Endothelial cell (in vitro differentiated cells): ENCODE measurements at regions not wholly inside any gene's neighbourhood (a gene's known extent, or its start where the extent isn't known, plus 50 kb on each side); places are given as distances from the start of the nearest gene placed in this dataset.
"Not testable (repeated sequence)": the region's sequence is repeated elsewhere in the genome, so short reads cannot be mapped to it uniquely, and the experiment has no call there.

Experiments
- DNase-seq: peaks from one replicate; pipeline ENCODE4 v3.0.0; 2021; ENCODE audit warnings: low spot score
- H3K27ac Mint-ChIP-seq: one replicate; pipeline ENCODE4 v1.8.0; 2021; ENCODE audit warnings: mixed read lengths, inconsistent platforms; ENCODE audit not compliant: unreplicated experiment
- H3K27me3 Mint-ChIP-seq: one replicate; pipeline ENCODE4 v1.8.0; 2021; ENCODE audit warnings: mild to moderate bottlenecking, moderate library complexity, mixed read lengths, inconsistent platforms; ENCODE audit not compliant: unreplicated experiment
- H3K36me3 Mint-ChIP-seq: one replicate; pipeline ENCODE4 v1.8.0; 2021; ENCODE audit warnings: mild to moderate bottlenecking, low read depth, mixed read lengths, inconsistent platforms; ENCODE audit not compliant: unreplicated experiment
- H3K4me1 Mint-ChIP-seq: one replicate; pipeline ENCODE4 v1.8.0; 2021; ENCODE audit warnings: mild to moderate bottlenecking, mixed read lengths, inconsistent platforms; ENCODE audit not compliant: unreplicated experiment
- H3K4me3 Mint-ChIP-seq: one replicate; pipeline ENCODE4 v1.8.0; 2021; ENCODE audit warnings: mild to moderate bottlenecking, mixed read lengths, inconsistent platforms; ENCODE audit not compliant: unreplicated experiment
- H3K9me3 Mint-ChIP-seq: one replicate; pipeline ENCODE4 v1.8.0; 2021; ENCODE audit warnings: mixed read lengths, inconsistent platforms; ENCODE audit not compliant: unreplicated experiment
- TF ChIP-seq, protein P1 (sequence below): fragments of 200-600 bp; sonication (generic); IDR thresholded peaks from one replicate; pipeline ENCODE4 v1.5.0; 2021; ENCODE audit warnings: antibody characterized with exemption; ENCODE audit not compliant: unreplicated experiment

DNA sequence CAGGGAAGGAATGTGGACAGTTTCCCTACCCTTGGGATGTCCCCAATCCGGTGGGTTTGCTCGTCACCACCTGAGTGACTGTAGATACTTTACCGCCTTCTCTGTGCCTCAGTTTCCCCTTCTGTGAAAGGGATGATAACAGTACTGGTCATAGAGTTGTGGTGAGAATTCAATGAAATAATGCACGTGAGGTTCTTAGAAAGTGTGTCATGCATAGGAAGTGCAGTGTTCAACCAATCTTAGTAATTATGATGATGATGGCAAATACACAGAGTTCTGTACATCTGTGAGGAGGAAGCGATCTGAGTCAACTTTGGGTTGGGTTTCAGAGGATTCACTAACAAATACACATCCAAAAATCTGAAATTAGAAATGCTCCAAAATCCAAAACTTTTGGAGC, 114.6 kb upstream of the HS3ST2 start:
- no peaks in the 10 kb centered on the region for H3K36me3 Mint-ChIP-seq
- TF ChIP-seq, protein P1, sequence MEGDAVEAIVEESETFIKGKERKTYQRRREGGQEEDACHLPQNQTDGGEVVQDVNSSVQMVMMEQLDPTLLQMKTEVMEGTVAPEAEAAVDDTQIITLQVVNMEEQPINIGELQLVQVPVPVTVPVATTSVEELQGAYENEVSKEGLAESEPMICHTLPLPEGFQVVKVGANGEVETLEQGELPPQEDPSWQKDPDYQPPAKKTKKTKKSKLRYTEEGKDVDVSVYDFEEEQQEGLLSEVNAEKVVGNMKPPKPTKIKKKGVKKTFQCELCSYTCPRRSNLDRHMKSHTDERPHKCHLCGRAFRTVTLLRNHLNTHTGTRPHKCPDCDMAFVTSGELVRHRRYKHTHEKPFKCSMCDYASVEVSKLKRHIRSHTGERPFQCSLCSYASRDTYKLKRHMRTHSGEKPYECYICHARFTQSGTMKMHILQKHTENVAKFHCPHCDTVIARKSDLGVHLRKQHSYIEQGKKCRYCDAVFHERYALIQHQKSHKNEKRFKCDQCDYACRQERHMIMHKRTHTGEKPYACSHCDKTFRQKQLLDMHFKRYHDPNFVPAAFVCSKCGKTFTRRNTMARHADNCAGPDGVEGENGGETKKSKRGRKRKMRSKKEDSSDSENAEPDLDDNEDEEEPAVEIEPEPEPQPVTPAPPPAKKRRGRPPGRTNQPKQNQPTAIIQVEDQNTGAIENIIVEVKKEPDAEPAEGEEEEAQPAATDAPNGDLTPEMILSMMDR, result no peak
- no peaks in the 10 kb centered on the region for H3K9me3 Mint-ChIP-seq
- no peaks in the 10 kb centered on the region for H3K4me1 Mint-ChIP-seq
- peaks cover 5% of the 10 kb centered on the region for H3K27me3 Mint-ChIP-seq
- H3K4me3 Mint-ChIP-seq, result no peak overlapping the region
- no peak overlapping the region for H3K27ac Mint-ChIP-seq
- DNase-seq, result no peak

DNA sequence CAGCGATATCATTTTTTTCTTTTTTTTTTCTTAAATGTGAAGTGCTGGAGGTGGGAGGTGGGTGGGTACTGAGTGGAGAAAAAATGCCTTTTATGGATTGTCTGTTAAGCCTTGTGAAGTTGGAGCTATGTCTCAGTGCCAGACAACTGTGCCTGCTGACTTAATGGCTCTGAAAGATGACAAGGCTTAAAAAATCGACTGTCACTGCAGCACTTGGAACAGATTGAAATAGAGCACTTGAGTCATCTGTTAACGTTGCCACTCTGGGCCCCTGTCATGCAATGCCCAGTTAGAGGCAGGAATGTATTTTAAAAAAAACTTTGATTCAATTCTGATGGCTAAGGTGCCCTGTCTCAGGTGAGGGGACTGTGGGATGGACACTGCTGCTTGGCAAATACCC, 108.2 kb upstream of the HS3ST2 start:
- DNase-seq, result no peak
- H3K36me3 Mint-ChIP-seq, result no peaks in the 10 kb centered on the region
- H3K4me3 Mint-ChIP-seq, result no peak overlapping the region
- H3K27me3 Mint-ChIP-seq, result peaks cover 5% of the 10 kb centered on the region
- no peak overlapping the region for H3K27ac Mint-ChIP-seq
- no peaks in the 10 kb centered on the region for H3K4me1 Mint-ChIP-seq
- TF ChIP-seq, protein P1, result no peak
- no peaks in the 10 kb centered on the region for H3K9me3 Mint-ChIP-seq

DNA sequence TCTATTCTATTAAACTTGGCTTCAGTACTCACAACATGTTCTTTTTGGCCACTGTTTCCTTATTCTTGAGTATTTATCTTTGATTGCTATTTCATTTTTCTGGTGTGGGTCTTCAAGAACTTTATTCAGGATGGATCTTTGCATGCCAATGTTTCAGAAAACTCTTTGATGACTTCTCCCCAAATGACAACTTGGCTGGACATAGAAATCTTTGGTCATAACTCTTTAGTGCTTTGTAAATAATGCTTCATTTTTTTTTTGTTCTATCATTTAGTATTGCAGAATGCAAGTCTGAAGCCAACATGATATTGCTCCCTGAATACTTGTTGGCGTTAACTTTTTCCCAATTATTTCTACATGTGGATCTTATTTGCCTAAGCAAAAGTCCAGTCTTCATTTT, 103.6 kb upstream of the HS3ST2 start:
- Mint-ChIP-seq H3K27me3 (no peaks in the 10 kb centered on the region), H3K9me3 (no peaks in the 10 kb centered on the region), H3K27ac (no peak overlapping the region), H3K4me1 (peaks cover 5% of the 10 kb centered on the region), H3K4me3 (no peak overlapping the region), H3K36me3 (no peaks in the 10 kb centered on the region)
- TF ChIP-seq, protein P1, result no peak
- no peak for DNase-seq

DNA sequence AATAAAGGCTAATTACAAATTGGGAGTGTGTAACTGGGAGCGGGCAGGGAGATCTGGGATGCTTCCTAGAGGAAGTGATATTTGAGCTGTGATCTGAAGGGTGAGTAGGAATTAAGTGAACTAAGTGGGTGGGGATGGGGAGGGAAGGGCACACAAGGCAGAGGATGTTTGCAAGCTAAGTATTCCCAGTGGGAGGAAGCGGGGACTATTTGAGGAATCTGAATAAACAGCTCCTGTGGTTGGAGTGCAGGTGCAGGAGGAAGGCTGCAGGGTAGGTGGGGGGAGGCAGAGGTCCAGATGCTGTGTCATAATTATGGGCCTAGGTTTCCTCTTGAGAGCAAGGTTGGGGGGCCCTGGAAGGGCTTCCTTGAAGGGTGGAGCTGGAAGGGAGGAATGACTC, 102.1 kb upstream of the HS3ST2 start:
- H3K4me1 Mint-ChIP-seq, result peaks cover 8% of the 10 kb centered on the region
- no peaks in the 10 kb centered on the region for H3K9me3 Mint-ChIP-seq
- no peak for DNase-seq
- TF ChIP-seq, protein P1, result no peak
- no peak overlapping the region for H3K4me3 Mint-ChIP-seq
- no peak overlapping the region for H3K27ac Mint-ChIP-seq
- no peaks in the 10 kb centered on the region for H3K27me3 Mint-ChIP-seq
- H3K36me3 Mint-ChIP-seq, result no peaks in the 10 kb centered on the region

DNA sequence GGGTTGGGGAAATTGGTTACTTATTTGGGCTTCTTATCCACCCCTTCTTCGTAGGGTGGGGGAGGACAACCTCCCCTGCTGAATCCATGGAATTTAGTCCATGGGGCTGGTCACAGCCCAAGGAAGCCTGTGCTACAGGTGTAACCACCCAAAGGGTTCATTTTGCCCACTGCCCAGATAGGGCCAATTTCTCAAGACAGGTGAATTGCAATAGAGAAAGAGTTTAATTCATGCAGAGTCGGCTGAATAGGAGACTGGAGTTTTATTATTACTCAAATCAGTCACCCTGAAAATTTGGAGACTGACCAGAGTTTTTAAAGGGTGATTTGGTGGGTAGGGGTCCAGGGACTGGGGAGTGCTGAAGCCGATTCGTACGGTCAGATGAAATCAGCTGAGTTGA, 101.5 kb upstream of the HS3ST2 start:
- TF ChIP-seq, protein P1, result no peak
- H3K4me1 Mint-ChIP-seq, result peaks cover 8% of the 10 kb centered on the region
- no peaks in the 10 kb centered on the region for H3K36me3 Mint-ChIP-seq
- no peak overlapping the region for H3K4me3 Mint-ChIP-seq
- DNase-seq, result no peak
- no peak overlapping the region for H3K27ac Mint-ChIP-seq
- H3K9me3 Mint-ChIP-seq, result no peaks in the 10 kb centered on the region
- H3K27me3 Mint-ChIP-seq, result no peaks in the 10 kb centered on the region

DNA sequence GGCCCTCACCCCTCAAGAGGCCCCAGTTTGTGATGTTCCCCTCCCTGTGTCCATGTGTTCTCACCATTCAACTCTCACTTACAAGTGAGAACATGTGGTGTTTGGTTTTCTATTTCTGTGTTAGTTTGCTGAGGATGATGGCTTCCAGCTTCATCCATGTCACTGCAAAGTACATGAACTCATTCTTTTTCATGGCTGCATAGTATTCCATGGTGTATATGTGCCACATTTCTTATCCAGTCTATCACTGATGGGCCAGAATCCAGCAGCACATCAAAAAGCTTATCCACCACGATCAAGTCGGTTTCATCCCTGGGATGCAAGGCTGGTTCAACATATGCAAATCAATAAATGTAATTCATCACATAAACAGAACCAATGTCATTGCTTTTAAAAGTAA, 95.4 kb upstream of the HS3ST2 start:
- not testable (repeated sequence) for DNase-seq, H3K36me3 Mint-ChIP-seq, H3K4me1 Mint-ChIP-seq, H3K9me3 Mint-ChIP-seq, H3K27ac Mint-ChIP-seq, H3K27me3 Mint-ChIP-seq, H3K4me3 Mint-ChIP-seq
